Nephron (organoid): ENCODE measurements at regions not wholly inside any gene's neighbourhood (a gene's known extent, or its start where the extent isn't known, plus 50 kb on each side); places are given as distances from the start of the nearest gene placed in this dataset.

Experiments
- H3K27ac Mint-ChIP-seq, 3 experiments: 2 replicates each; pipeline ENCODE4 v1.8.0; 2020; ENCODE audit warnings: mixed read lengths in 3 of 3, mild to moderate bottlenecking in 2 of 3, moderate library complexity in 1 of 3
- H3K27me3 Mint-ChIP-seq: 2 replicates; pipeline ENCODE4 v1.8.0; 2021; ENCODE audit warnings: low read depth, mild to moderate bottlenecking, moderate library complexity, mixed read lengths
- H3K36me3 Mint-ChIP-seq: 2 replicates; pipeline ENCODE4 v1.8.0; 2020; ENCODE audit warnings: low read depth, mixed read lengths
- H3K4me1 Mint-ChIP-seq: 2 replicates; pipeline ENCODE4 v1.8.0; 2020; ENCODE audit warnings: mixed read lengths
- H3K4me3 Mint-ChIP-seq, 3 experiments: 2 replicates each; pipeline ENCODE4 v1.8.0; 2020; ENCODE audit warnings: mild to moderate bottlenecking in 3 of 3, mixed read lengths in 3 of 3, moderate library complexity in 2 of 3
- H3K9me3 Mint-ChIP-seq: 2 replicates; pipeline ENCODE4 v1.8.0; 2020; ENCODE audit warnings: mixed read lengths
- TF ChIP-seq, protein P1 (sequence below), 3 experiments: fragments of 200-600 bp; sonication (generic); IDR thresholded peaks; one replicate each; pipeline ENCODE4 v1.5.0; 2021; ENCODE audit warnings: antibody characterized with exemption in 3 of 3; ENCODE audit not compliant: unreplicated experiment in 3 of 3

DNA sequence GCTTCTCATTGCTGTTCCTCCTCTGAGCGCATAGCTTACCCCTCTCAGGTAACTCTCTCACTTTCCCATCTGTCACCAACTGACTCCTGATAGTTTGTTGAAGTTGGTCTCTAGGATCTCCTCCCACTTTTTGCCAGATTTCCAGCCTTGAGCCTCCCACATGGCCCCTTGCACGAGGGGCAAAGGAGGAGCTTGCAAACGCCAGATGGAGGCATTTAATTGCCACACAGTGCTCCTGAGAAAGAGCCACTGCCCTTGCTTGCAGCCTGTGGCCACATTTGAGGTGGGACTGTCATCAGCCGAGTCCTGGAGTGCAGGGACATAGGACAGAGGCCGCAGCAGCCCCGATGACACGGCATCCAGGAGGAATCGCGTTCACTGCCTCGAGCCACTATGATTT, 348.7 kb downstream of the SMOC2 start:
- Mint-ChIP-seq H3K27me3 (peaks cover 8% of the 10 kb centered on the region), H3K4me1 (peaks cover 4% of the 10 kb centered on the region), H3K36me3 (no peaks in the 10 kb centered on the region), H3K9me3 (peaks cover 10% of the 10 kb centered on the region), H3K4me3 (no peak overlapping the region), H3K27ac (no peak overlapping the region)
- TF ChIP-seq, protein P1, sequence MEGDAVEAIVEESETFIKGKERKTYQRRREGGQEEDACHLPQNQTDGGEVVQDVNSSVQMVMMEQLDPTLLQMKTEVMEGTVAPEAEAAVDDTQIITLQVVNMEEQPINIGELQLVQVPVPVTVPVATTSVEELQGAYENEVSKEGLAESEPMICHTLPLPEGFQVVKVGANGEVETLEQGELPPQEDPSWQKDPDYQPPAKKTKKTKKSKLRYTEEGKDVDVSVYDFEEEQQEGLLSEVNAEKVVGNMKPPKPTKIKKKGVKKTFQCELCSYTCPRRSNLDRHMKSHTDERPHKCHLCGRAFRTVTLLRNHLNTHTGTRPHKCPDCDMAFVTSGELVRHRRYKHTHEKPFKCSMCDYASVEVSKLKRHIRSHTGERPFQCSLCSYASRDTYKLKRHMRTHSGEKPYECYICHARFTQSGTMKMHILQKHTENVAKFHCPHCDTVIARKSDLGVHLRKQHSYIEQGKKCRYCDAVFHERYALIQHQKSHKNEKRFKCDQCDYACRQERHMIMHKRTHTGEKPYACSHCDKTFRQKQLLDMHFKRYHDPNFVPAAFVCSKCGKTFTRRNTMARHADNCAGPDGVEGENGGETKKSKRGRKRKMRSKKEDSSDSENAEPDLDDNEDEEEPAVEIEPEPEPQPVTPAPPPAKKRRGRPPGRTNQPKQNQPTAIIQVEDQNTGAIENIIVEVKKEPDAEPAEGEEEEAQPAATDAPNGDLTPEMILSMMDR (IDR thresholded peaks at IDR 0.05; ENCODE audit: unreplicated experiment in 3 of 3) = no peak

DNA sequence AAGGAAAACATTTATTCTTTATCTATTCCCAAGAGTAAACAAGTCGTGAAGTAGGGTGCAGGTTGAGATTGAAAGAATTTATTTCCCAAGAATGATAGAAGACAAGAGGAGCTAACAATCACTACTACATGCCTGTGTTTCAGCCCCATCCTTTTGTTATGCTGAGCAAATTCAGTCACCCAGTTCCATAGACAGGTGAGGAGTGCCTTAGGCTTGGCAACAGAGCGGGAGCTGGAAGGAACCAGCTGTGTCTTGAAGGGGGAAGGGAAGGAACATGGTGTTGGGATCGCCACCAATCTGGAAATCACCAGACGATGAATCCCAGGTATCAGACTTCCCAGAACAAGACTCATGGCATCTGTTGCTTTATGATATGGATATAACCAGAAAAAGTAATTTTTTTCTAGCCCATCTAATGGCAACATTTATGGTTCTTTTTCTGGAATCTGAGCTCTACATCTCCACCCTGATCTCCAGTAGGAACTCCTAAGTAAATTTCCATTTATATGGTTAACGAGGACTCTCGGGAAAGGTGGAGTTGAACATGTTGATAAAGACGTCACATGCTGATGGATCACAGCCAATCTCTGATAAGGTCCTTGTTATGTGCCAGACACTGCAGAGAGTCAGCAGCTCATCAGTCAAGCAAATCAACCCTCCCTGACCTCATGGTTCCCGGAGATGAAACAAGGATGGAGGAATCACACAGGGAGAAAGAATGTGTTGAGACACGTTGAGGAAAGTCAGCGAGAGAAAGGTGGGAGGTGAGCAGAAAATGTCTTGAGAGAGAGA, 344.9 kb downstream of the SMOC2 start:
- Mint-ChIP-seq H3K27me3 (peaks cover 8% of the 10 kb centered on the region), H3K4me1 (peaks cover 24% of the 10 kb centered on the region), H3K4me3 (no peak overlapping the region), H3K9me3 (peaks cover 10% of the 10 kb centered on the region), H3K27ac (no peak overlapping the region), H3K36me3 (no peaks in the 10 kb centered on the region)
- TF ChIP-seq, protein P1 (IDR thresholded peaks at IDR 0.05; ENCODE audit: unreplicated experiment in 3 of 3) = no peak

DNA sequence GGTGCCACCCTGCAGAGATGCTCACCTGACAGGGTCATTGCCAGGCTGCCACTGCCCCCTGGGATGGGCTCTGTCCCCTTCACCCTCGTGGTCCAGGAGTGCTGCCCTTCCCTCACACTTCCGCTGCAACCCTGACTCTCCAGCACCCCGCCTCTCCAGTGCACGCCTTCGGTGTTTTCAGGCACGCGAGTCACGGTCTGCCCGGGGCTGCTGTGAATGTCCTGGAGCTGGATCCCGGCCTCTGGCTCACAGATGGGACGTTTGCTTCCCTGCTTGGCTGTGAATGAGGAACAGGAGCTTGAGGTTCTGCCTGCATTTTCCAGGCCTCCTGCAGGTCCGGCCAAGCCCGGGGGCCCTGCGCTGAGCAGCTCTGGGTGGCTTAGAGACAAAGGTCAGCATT, 343.4 kb downstream of the SMOC2 start:
- Mint-ChIP-seq H3K27me3 (peaks cover 3% of the 10 kb centered on the region), H3K4me3 (no peak overlapping the region), H3K36me3 (no peaks in the 10 kb centered on the region), H3K27ac (no peak overlapping the region), H3K4me1 (peaks cover 28% of the 10 kb centered on the region), H3K9me3 (peaks cover 12% of the 10 kb centered on the region)
- TF ChIP-seq, protein P1 (IDR thresholded peaks at IDR 0.05; ENCODE audit: unreplicated experiment in 3 of 3) = no peak

DNA sequence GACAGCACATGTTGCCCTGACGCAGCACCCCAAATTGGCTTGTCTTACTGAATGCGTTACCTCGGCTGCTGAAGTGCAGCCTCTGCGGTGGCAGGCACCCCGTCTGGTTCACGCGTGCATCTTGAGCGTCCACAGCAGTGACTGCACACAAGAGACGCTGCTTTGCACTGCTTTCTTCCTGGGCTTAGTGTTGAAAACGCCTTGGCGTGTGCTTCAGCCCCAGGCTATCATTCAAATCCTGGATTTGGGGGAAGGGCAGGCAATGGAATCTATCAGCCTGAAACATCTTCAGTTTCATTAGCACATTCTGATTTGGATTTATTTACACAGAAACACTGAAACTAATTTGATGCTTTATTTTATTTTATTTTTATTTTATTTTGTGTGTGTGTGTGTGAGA, 342.7 kb downstream of the SMOC2 start:
- H3K27me3 Mint-ChIP-seq = peaks cover 3% of the 10 kb centered on the region
- no peak overlapping the region for H3K4me3 Mint-ChIP-seq
- TF ChIP-seq, protein P1 (IDR thresholded peaks at IDR 0.05; ENCODE audit: unreplicated experiment in 3 of 3) = no peak
- peaks cover 34% of the 10 kb centered on the region for H3K4me1 Mint-ChIP-seq
- no peaks in the 10 kb centered on the region for H3K36me3 Mint-ChIP-seq
- peaks cover 12% of the 10 kb centered on the region for H3K9me3 Mint-ChIP-seq
- no peak overlapping the region for H3K27ac Mint-ChIP-seq

DNA sequence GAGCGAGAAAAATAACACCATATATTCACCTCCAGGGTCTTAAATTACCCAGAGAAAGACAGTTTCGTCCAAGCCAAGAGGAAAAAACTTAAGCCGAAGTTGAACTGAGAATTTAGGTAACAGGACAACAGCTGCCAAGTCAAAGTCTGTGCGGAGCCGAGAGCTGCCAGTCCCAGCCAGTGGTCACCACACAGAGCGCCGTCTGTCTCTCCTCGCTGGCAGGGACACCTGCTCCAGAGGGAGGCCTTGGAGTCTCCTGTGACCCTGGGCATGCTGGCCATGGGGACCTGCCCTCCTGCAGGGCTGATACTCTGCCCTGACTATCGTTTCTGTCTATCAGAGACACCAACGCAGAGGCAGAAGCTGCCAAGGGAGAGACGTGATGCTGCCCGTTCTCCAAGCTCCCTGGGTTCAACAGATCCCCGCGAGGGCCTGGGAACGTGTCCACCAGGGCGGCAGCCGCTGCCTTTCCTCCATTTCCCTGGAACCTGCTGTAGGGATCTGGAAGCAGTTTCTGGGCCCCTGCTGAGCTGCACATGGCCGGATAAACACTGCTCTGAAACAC, 341.3 kb downstream of the SMOC2 start:
- Mint-ChIP-seq H3K9me3 (peaks cover 13% of the 10 kb centered on the region), H3K36me3 (no peaks in the 10 kb centered on the region), H3K4me3 (no peak overlapping the region), H3K4me1 (peaks cover 49% of the 10 kb centered on the region), H3K27ac (peak overlapping the region in 2 of 3 experiments; percentile 27 to 56), H3K27me3 (peaks cover 3% of the 10 kb centered on the region)
- TF ChIP-seq, protein P1 (IDR thresholded peaks at IDR 0.05; ENCODE audit: unreplicated experiment in 3 of 3) = no peak
